Endodermal cell (in vitro differentiated cells): ENCODE measurements at regions not wholly inside any gene's neighbourhood (a gene's known extent, or its start where the extent isn't known, plus 50 kb on each side); places are given as distances from the start of the nearest gene placed in this dataset.

Experiments
- DNase-seq: peaks from one replicate; pipeline ENCODE4 v3.0.0-alpha.2; 2017
- H3K27ac ChIP-seq: 2 replicates; pipeline ENCODE4 v1.5.1; 2013; ENCODE audit warnings: mild to moderate bottlenecking, low read depth, low read length, moderate library complexity
- H3K27me3 ChIP-seq: 2 replicates; pipeline ENCODE4 v1.6.1; 2013; ENCODE audit warnings: mild to moderate bottlenecking, low read length, moderate library complexity; ENCODE audit not compliant: insufficient read depth, control insufficient read depth, poor library complexity, severe bottlenecking
- H3K36me3 ChIP-seq: 2 replicates; pipeline ENCODE4 v1.7.0; 2013; ENCODE audit warnings: mild to moderate bottlenecking, low read length, moderate library complexity; ENCODE audit not compliant: control insufficient read depth, insufficient read depth
- H3K4me1 ChIP-seq: one replicate; pipeline ENCODE4 v1.7.0; 2013; ENCODE audit warnings: low read length; ENCODE audit not compliant: control insufficient read depth, insufficient read depth
- H3K4me3 ChIP-seq: 2 replicates; pipeline ENCODE4 v1.5.1; 2013; ENCODE audit warnings: mild to moderate bottlenecking, low read length, moderate library complexity
- H3K9ac ChIP-seq: 2 replicates; pipeline ENCODE4 v1.6.1; 2013; ENCODE audit warnings: mild to moderate bottlenecking, low read length, moderate library complexity; ENCODE audit not compliant: poor library complexity, severe bottlenecking; ENCODE audit errors: extremely low read depth
- H3K9me3 ChIP-seq: 2 replicates; pipeline ENCODE4 v1.6.1; 2013; ENCODE audit warnings: mild to moderate bottlenecking, low read length, moderate library complexity; ENCODE audit not compliant: control insufficient read depth
- H3K27ac Mint-ChIP-seq: 2 replicates; pipeline ENCODE4 v1.8.0; 2020; ENCODE audit warnings: mixed read lengths
- H3K27me3 Mint-ChIP-seq: 2 replicates; pipeline ENCODE4 v1.8.0; 2021; ENCODE audit warnings: mild to moderate bottlenecking, mixed read lengths; ENCODE audit not compliant: insufficient read depth
- H3K36me3 Mint-ChIP-seq: 2 replicates; pipeline ENCODE4 v1.8.0; 2020; ENCODE audit warnings: low read depth, mixed read lengths
- H3K4me1 Mint-ChIP-seq: 2 replicates; pipeline ENCODE4 v1.8.0; 2020; ENCODE audit warnings: mixed read lengths
- H3K4me3 Mint-ChIP-seq: 2 replicates; pipeline ENCODE4 v1.8.0; 2020; ENCODE audit warnings: mild to moderate bottlenecking, moderate library complexity, mixed read lengths
- H3K9me3 Mint-ChIP-seq: 2 replicates; pipeline ENCODE4 v1.8.0; 2020; ENCODE audit warnings: mild to moderate bottlenecking, mixed read lengths
- WGBS, 2 experiments: methylation state at CpG; one replicate each; pipeline versions ENCODE4 v1.1.5 to v1.1.7; 2013; ENCODE audit warnings: missing lambda C conversion rate in 2 of 2, mixed read lengths in 1 of 2; ENCODE audit not compliant: insufficient coverage in 1 of 2, insufficient read length in 1 of 2; 5-methylcytosine and 5-hydroxymethylcytosine counted together
- TF ChIP-seq, protein P1 (sequence below): fragments of 200-600 bp; sonication (generic); conservative IDR thresholded peaks from 2 replicates; pipeline ENCODE4 v1.5.0; 2021; ENCODE audit warnings: antibody characterized with exemption, mild to moderate bottlenecking

DNA sequence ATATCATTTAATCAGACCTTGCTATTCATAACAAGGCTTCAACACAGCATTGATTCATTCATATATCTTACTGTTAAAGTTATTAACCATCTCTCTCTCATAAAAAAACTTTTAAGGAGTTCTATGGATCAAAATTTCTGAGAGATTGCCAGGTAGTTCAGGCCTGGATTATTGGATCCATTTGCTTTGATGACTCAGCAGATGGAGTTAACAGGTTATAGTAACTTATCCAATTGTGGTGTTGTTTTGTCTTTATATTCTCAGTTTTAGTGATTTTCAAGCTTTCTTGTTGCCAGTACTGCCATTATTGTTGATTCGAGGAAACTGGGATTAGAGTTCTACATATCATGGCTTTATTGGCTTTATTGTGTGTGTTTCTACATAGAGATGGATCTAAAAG lies 195.7 kb upstream of the MMADHC start:
- H3K4me3 ChIP-seq, result no peak overlapping the region
- no peaks in the 10 kb centered on the region for H3K4me1 ChIP-seq
- Mint-ChIP-seq H3K4me3 (no peak overlapping the region), H3K4me1 (peaks cover 10% of the 10 kb centered on the region), H3K36me3 (no peaks in the 10 kb centered on the region), H3K9me3 (peaks cover 5% of the 10 kb centered on the region), H3K27me3 (peaks cover 26% of the 10 kb centered on the region), H3K27ac (no peak overlapping the region)
- no peaks in the 10 kb centered on the region for H3K9me3 ChIP-seq
- H3K36me3 ChIP-seq, result no peaks in the 10 kb centered on the region
- TF ChIP-seq, protein P1, sequence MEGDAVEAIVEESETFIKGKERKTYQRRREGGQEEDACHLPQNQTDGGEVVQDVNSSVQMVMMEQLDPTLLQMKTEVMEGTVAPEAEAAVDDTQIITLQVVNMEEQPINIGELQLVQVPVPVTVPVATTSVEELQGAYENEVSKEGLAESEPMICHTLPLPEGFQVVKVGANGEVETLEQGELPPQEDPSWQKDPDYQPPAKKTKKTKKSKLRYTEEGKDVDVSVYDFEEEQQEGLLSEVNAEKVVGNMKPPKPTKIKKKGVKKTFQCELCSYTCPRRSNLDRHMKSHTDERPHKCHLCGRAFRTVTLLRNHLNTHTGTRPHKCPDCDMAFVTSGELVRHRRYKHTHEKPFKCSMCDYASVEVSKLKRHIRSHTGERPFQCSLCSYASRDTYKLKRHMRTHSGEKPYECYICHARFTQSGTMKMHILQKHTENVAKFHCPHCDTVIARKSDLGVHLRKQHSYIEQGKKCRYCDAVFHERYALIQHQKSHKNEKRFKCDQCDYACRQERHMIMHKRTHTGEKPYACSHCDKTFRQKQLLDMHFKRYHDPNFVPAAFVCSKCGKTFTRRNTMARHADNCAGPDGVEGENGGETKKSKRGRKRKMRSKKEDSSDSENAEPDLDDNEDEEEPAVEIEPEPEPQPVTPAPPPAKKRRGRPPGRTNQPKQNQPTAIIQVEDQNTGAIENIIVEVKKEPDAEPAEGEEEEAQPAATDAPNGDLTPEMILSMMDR, result no peak
- H3K27ac ChIP-seq, result no peak overlapping the region
- 97% methylated on average over 1 of the region's 1 CpG; no CpG with 5 or more reads in 1 of the 2 experiments for WGBS, 2 experiments
- no peak overlapping the region for H3K9ac ChIP-seq
- DNase-seq, result no peak
- H3K27me3 ChIP-seq, result peaks cover 28% of the 10 kb centered on the region

DNA sequence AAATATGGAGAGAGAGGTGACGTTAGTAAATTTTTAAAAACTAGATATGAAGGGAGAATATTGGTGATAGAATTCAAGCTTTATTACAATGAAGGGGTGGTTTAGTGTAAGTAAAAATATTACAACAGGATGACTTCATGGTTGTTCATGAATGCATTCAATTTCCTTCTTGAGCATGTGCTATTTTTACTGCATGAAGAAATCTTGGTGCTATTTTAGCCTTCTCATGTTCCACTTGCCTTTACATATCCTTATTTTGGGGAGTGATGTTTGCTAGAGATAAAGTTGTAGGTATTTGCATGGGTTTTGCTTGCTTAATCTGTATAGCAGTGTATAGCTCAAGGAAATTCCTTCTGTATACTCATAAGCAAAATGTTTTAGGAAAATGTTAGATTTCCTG lies 195.0 kb upstream of the MMADHC start:
- Mint-ChIP-seq H3K36me3 (no peaks in the 10 kb centered on the region), H3K4me1 (peaks cover 13% of the 10 kb centered on the region), H3K4me3 (no peak overlapping the region), H3K27me3 (peaks cover 31% of the 10 kb centered on the region), H3K27ac (no peak overlapping the region), H3K9me3 (peaks cover 5% of the 10 kb centered on the region)
- no peak overlapping the region for H3K9ac ChIP-seq
- H3K36me3 ChIP-seq, result no peaks in the 10 kb centered on the region
- H3K4me3 ChIP-seq, result no peak overlapping the region
- no peaks in the 10 kb centered on the region for H3K9me3 ChIP-seq
- no peak for DNase-seq
- TF ChIP-seq, protein P1, result no peak
- 95 to 100% methylated on average over 1 of the region's 1 CpG for WGBS, 2 experiments
- no peaks in the 10 kb centered on the region for H3K4me1 ChIP-seq
- peaks cover 31% of the 10 kb centered on the region for H3K27me3 ChIP-seq
- no peak overlapping the region for H3K27ac ChIP-seq

DNA sequence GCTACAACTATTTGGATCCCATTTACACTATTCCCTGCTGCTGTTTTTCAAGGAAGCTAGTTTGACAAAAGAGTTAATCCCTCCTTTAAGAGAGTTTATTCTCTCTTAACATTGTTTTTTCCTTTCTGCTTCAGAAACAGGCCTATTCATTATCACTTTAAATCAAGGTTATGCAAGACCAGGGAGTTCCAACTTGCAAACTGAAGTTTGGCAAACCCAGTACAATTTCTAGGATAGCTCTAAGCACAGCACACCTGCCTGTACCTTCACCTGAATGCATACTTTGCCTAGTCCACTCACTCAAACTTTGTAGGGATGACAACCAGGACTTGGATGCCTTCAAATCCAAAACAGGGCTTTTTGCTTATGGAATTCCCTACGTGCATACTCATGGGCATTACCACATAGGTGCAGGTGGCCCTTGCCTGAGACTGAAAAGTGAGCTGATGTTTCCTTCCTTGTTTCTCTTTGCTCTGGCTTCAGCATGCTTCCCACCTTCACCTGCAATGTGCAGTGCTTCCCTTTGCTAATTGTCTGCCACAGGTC lies 193.8 kb upstream of the MMADHC start:
- TF ChIP-seq, protein P1, result no peak
- Histone ChIP-seq H3K36me3 (no peaks in the 10 kb centered on the region), H3K27me3 (peaks cover 31% of the 10 kb centered on the region), H3K9me3 (no peaks in the 10 kb centered on the region), H3K4me1 (no peaks in the 10 kb centered on the region), H3K27ac (no peak overlapping the region), H3K4me3 (no peak overlapping the region), H3K9ac (no peak overlapping the region)
- Mint-ChIP-seq H3K36me3 (no peaks in the 10 kb centered on the region), H3K9me3 (peaks cover 5% of the 10 kb centered on the region), H3K27me3 (peaks cover 35% of the 10 kb centered on the region), H3K4me1 (peaks cover 13% of the 10 kb centered on the region), H3K4me3 (no peak overlapping the region), H3K27ac (no peak overlapping the region)
- 82 to 100% methylated on average over 1 of the region's 1 CpG for WGBS, 2 experiments
- DNase-seq, result no peak
